ENCODE measurements at regions not wholly inside any gene's neighbourhood (a gene's known extent, or its start where the extent isn't known, plus 50 kb on each side); places are given as distances from the start of the nearest gene placed in this dataset.
"Not testable (repeated sequence)": the region's sequence is repeated elsewhere in the genome, so short reads cannot be mapped to it uniquely, and the experiment has no call there.

DNA sequence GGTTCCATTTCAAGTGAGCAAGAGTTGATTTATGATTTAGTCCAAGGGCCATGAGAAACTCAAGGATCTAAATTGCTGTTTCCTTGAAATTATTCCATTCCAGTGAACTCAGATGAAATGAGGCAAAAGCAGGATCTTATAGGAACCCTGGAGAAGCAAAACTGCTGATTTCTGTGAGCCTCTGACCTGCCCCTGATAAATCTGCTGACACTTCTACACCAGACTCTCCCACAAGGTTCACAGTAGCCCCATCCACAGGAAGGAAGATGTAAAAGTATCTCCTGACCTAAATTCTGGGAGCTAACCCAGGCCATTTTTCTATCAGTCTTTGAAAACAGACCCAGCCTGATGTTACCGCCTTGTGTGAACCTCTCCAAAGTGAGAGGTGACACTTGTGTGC, 987.6 kb upstream of the AUTS2 start:
- no peak for DNase-seq

DNA sequence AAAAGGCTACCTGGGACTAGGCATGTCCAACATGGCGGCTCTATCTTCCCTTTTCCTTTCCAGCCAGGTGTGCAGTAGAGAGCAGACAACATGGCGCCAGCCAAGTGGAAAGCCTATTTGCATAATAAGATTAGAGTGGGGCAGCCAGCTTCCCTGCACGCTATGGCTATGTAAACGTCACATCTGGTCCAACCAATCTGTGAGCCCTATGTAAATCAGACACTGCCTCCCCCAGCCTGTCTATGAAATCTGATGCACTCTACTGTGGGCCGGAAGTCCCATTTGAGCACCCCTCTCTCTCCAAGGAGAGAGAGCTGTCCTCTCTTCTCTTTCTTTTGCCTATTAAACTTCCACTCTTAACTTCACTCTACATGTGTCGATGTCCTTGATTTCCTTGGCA, 984.9 kb upstream of the AUTS2 start:
- DNase-seq: peak; percentile 74

DNA sequence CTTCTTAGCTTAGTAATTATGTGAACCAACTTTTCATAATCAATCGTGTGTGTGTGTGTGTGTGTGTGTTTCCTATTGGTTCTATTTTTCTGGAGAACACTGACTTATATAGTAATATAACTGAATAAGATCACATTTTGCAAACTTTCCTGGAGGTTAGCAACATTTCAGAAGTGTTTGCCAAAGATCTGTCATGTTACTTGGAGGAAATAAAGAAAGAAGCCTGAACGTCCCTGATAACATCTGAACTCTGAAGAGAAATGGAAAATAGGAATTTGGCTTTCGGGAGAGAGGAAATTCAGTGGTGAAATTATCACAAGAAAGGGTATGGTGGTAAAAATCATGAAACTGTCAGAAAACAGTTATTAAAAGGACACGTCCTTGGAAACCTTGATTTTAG, 984.4 kb upstream of the AUTS2 start:
- no peak for DNase-seq

DNA sequence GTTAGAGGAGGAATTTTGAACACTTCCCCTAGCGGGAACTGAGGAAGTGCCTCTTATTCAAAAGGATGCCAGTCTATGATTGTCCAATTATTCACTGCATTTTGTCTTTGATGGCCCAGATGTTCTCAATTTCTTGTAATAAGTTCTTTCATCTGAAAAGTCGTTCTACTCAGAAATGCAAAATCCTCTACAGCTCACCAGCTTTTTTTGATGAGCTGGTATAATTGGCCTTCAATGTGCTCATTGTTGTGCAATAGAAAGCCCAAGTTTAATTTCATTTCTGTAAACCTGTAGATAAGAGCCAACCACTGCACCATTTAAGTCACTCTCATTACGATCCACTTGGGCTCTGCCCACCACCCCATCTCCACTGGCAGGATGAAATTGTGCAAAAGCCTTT, 978.7 kb upstream of the AUTS2 start:
- DNase-seq: no peak

DNA sequence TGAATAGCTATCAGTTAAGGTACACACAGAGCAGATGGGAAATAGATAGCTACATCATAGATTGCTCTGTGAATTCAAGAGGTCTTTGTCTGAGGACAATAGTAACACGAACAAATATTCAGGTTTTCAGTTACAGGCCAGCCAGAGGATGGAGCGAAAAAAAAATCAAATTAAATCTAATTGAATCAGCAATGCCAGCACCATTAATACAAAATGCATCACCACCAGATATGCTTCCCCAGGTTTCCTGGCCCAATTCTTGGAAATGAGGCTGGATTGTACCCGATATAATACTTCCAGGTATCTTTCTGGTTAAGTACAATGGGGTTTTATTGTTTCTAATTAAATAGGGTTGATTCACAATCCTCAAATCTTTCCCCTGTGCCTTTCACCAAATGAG, 975.8 kb upstream of the AUTS2 start:
- no peak for DNase-seq

DNA sequence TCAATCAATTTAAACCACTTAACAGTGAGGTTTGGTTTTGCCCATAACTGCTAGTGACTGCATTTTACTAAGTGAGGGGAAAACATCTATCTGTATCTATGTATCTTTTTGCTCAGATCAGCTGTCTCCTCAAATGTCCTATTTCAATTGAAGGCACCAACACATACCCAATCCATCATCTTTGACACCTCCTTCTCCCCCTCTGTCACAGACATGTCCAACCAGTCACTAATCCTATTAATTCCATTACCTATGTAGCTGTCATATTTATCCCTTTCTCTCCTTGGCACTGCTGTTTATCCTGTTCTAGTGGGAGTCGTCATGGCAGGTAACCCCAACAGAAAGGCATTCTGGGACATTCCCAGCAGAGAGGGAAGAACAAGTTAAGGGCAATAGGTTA, 975.2 kb upstream of the AUTS2 start:
- no peak for DNase-seq

DNA sequence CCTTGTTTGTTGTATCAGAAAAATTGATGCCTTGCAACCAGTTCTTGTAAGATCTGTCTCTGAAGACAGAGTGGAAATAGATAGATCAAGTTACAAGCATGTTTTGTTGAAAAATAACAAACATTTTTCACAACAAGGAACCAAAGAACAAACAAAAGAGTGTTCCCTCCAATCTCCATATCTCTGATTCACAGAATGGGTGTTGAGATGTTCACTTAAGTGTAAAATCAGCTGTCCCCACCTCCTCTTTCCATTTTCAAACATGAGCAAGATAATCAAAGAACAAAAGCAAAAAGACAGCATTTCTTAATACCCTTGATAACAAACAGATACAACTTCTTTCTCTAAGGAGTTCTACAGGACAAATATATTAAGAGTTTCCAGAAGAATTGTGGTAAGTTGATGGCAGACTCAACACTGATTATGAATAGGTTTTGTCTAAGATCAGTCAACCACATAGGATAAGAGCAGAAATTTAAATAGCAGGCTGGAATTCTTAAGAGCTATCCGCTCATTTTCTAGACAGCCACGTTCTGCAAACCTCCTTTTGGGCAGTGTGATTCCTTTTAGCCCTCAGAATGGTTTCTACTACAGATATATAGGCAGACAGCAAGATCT, 970.9 kb upstream of the AUTS2 start:
- DNase-seq: no peak

DNA sequence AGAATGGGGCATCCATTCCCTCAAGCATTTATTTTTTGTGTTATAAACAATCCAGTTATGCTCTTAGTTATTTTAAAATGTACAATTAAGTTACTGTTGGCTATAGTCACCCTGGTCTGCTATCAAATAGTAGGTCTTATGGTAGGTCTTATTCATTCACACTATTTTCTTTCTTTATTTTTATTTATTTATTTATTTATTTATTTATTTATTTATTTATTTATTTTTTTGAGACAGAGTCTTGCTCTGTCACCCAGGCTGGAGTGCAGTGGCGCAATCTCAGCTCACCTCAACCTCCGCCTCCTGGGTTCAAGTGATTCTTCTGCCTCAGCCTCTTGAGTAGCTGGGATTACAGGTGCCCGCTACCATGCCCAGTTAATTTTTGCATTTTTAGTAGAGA, 967.4 kb upstream of the AUTS2 start:
- not testable (repeated sequence) for DNase-seq

DNA sequence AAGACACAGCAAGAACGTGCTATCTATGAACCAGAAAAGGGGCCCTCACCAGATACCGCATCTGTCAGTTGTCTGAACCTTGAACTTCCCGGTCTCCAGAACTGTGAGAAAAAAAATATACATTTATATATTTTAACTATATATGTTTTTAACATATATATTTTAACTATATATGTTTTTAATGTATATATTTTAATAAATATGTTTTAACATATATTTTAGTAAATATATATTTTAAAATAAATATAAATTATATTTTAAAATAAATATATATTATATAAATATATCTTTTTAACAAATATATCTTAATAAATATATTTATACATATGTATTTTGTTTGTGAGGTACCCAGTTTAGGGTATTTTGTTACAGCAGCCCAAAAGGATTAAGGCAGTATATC, 958.2 kb upstream of the AUTS2 start:
- no peak for DNase-seq

DNA sequence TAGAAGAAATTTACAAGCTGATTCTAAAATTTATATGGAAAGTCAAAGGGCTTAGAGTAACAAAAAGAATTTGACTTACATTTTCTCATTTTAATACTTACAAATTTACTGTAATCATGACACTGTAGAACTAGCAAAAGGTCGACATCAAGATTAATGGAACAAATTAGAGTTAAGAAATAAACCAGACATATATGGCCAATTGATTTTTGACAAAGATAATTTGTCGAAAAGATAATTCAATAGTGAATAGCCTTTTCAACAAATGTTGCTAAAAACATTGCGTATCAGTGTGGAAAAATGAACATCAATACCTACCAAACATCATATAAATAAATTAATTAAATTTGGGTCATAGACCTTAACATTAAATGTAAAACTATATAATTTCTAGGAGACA, 955.5 kb upstream of the AUTS2 start:
- no peak for DNase-seq

DNA sequence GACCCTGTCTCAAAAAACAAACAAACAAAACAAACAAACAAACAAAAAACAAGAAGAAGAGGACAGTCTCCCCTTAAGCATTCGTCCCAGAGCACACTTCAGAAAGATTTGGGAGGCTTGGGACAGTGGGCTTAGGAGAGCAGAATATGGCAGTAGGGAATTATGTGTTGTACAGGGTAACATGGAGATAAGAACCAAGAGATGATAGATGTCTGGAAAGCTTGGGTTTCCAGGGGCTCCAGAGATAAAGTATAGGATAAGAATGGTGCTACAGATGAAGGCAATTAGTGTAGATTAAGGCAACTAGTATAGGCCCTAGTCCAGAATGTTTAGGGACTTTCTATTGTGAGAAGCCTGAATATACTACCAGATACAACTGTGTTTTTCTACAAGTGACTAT, 934.9 kb upstream of the AUTS2 start:
- DNase-seq: no peak

DNA sequence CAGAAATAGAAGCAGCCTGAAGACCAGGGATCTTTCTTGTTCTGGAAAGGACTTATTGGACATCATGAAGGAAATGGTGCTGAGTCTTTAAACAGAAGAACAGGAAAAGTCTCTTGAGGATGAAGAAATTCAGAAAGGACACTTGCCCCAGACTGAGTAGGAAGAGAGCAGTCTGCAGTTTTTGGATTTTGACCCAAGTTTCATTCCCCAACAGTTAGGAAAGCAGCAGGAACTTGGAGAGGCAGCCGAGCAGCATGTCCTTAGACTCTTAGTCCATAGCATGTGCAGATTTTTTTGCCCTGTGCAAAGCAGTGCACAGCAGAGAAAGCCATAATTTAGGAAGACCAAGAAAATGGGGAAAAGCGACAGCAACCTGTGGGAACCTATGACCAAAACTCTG, 927.2 kb upstream of the AUTS2 start:
- no peak for DNase-seq

DNA sequence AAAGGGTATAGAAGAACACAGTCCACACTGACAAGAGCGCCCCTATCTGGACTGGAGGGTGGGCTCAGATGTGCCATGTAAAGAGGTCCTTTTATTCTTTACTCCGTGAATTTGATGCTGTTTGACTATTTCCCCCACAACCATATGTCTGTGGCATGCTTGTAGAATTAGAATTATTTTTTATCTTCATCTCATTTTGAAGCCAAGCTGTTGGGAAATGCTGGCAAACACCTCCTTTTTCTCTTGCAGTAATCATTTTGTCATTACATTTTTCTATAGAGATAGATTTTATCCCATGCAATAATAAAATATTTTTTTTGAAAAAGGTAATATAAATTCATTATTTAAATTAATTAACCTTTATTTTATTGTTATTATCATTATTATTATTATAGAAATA, 926.6 kb upstream of the AUTS2 start:
- DNase-seq: no peak

DNA sequence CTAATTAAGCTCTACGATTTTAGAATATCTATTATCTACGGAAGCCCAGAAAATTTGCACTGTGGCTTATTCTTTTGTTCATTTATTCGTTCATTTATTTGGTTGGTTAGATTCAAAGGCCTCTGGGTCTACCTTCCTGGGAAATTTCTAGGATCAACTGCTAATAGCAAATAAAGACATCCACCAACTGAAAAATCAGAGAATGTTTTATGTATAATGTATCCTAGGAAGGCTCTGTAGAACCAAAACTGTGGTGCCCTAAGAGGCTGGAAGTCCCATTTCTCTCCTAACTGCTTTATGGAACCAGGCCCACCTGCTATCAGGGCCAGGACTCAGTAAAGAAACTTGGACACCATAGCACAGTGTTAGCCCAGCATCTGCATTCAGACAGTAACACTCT, 923.4 kb upstream of the AUTS2 start:
- no peak for DNase-seq

DNA sequence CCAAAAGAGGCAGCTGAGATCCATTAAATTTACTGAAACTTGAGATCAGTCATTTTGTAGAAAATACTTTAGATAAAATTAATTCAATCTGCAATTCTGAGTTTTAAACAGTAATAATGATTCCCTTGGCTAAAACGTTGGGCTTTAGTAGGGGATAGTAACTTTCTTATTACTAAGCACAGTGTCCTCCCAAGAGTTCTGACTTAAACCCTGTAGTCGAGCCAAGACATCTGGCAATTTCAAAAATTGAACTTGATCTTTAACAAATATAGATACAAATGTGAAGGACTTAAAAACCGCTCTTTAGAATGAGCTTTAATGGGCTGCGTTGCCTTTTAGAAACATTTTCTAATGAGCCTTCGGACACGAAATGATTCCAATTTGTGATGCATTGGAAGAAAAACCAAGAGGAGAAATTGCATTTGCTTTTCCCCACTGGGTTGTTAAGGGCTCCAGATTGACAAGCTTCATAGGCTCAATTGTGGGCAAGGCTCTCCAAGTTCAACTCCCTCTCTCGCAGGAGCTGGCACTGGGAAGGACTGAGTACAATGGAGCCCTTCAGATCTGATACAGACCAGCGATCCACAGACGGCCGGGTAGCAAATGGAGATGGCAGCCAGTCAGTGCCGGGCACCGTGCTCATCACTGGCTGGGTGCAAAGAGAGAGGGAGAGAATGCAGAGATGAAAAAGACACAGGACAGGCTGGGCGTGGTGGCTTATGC, 921.3 kb upstream of the AUTS2 start:
- DNase-seq: no peak

DNA sequence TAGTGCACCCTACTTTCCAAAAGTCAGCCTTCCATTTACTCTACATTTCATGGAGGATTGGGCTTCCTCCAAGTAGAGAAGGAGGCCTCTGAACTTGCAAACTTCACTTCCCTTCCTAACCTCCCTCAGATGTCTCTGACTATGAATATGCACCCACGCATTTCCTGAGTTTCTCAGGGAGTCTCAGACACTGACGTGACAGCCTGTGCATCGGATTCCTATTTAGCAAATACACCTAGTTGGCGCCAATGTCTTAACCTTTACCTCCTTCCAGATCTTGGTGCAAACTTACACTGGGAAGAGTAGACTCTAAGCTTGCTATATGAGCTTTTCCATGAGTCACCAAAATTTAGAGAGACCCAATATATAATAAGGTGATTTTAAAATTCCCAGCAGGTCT, 920.1 kb upstream of the AUTS2 start:
- DNase-seq: no peak

DNA sequence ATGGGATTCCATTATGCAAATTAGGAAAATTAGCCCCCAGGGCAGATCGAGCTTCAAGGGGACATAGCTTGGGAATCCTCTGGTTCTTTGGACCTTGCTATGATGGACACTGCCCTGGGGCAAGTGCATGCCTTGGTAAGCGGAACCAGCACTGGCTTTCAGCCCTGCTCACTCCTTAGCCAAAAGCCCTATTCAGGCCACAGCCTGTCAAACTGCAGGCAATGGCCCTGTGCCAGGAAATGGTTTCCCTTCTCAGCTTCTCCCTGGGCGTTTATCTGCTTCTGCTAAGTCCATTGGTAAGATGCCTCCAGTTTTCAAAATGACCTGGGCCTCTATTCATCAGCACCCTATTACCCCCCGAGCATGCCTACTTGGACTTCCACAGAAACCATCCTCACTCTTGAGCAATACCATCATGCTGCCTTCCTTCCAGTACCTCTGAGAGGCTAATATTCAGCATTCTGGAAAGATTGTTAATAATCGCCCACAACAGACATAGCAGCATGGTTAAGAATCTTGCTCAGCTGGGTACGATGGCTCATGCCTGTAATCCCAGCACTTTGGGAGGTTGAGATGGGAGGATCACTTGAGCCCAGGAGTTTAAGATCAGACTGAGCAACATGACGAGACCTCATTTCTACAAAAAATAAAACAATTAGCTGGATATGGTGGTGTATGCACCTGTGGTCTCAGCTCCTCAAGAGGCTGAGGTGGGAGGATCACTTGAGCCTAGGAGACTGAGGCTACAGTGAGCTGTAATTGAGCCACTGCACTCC, 918.6 kb upstream of the AUTS2 start:
- no peak for DNase-seq

DNA sequence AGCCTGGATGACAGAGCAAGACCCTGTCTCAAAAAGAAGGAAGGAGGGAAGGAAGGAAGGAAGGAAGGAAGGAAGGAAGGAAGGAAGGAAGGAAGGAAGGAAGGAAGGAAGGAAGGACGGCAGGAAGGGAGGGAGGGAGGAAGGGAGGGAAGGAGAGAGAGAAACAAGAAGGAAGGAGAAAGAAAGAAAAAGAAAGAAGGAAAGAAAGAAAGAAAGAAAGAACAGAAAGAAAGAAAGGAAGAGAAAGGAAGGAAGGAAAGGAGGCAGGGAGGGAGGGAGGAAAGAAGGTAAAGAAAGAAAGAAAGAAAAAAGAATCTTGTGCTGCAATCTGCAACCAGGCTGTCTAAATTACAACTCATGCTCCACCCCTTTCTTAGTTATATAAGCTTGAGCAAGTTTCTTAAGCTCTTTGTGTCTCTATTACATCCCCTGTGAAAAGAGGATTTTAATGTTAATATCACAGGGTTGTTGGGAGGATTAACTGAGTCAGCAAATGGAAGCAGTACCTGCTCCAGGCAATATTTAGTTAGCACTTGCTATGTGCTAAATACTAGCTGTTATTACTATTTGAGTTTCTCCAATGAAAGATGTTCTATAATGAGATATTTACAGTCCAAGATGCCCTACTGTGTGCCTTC, 917.9 kb upstream of the AUTS2 start:
- DNase-seq: no peak

DNA sequence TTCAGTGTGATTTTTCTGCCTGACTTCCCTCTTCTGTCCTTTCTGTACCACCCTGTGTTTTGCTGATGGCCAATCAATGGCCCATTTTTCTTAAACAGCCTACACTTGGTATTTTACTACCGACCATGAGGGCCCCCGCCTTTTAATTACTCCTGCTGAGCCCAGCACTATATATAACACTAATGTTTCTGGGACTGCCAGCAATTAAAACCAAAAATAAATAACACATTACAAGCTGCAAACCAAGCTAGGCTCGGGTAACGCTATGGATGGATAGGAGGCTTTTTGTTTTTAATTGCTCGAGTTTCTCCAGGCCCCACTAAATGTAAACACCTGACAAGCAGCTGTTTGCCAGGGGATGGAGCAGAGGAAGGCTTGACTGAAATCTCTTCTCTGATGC, 915.4 kb upstream of the AUTS2 start:
- DNase-seq: no peak

DNA sequence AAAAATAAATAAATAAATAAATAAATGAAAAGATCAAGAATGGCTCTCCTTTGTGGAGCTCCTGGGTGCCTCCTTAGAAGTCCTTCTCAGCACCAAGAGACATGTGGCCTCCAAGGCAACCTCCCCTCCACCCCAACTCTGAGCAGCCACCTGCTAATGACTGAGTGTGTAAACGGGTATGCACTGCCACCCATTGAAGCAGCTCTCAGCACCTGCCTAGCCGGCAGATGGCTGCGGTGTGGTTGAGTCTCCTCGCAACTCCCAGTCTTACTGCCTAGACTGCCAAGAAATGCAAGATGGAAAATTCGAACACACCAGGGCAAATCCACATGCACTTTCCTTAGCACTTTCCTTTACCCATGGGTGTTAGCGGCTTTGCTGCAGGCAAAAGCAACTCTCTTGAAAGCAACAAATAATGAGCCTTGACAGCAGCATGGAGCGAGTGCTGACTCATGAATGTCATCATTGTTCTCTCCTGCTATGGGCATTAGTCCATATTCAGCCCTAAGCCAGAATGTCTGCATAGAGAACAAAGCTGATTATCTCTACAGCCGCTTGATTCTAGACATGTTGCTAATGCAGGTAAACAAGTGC, 913.9 kb upstream of the AUTS2 start:
- DNase-seq: peak; percentile 35

DNA sequence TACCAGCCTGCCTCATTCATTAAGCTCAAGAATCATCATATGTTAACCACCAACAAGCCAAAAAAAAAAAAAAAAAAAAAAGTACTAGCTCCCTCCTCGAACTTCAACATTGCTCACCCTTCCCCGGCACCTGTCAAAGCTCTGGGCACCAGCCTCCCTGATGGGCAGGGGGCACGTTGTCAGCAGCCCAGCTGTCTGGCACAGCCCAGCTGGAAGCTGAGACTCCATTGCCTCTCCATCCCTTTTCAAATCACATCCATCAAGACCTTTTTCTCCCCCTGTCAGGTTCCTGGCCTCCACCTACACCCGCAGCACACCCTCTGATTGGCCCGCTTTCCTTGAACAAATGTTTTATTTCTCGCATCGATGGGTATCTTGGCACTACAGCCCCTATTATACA, 913.3 kb upstream of the AUTS2 start:
- DNase-seq: no peak

DNA sequence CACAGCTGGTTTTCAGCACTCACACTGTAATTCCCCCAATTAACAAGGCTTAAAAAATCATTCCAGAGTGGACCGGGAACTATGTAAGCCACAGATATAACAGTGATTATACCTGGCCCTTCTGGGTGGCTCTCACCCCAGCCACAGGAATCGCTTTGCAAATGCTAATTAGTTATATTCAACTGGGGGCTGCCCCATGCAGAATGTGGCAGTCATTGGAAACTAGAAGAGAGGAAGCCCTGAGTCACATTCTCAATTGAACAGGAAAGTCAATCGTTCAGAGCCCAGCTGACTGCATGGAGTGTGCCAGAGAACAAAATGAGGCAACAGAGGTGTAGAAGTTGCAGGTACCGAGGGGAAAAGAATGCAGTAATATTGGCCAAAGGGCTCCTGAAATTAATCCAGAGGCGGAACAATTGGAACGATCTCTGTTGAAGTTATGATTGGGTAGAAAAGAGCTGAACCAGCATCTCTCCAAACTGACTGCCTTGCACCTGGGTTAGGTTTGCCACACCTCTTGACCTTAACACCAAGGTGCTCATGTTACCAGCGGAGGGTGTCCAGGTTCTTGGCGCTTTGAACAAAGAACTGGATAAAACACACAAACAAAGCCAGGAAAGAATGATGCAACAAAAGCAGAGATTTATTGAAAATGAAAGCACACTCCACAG, 909.7 kb upstream of the AUTS2 start:
- DNase-seq: no peak

DNA sequence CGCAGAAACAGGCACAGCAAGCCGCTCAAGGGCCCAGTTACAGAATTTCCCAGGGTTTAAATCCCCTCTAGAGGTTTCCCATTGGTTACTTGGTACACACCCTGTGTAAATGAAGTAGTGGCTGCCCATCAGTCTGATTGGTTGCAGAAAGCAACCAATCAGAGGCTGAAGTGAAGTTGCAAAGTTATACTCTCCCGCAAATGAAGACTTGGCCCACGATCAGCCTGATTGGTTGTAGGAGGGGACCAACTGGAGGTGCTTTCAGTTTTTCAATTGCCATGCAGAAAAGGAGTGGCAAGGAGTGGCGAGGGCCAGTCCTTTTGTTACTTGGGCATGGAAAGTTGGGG, 909.2 kb upstream of the AUTS2 start:
- no peak for DNase-seq

Data from NCI-H1048 (cell line).